Calu3 (cell line): ENCODE measurements at regions not wholly inside any gene's neighbourhood (a gene's known extent, or its start where the extent isn't known, plus 50 kb on each side); places are given as distances from the start of the nearest gene placed in this dataset.
A peak's percentile ranks its signal among the peaks of the same experiment; 100 is the strongest.

Experiments
- BruUV-seq: library from RNA; stranded (reverse); fragments of 400-500 nt; replicated peaks from 2 replicates; lab custom pipeline; 2021; lab: Mats Ljungman, UMichigan
- CTCF ChIA-PET: fragments of 300-600 bp; sonication (Branson Sonifier 250); formaldehyde crosslinking; loops from one replicate; lab custom pipeline; 2022; ENCODE audit warnings: antibody characterized with exemption; lab: Charles Lee
- DNase-seq: peaks from one replicate; pipeline ENCODE4 v3.0.0; 2022
- H3K27ac Mint-ChIP-seq: one replicate; pipeline ENCODE4 v1.8.0; 2022; ENCODE audit warnings: mixed read lengths; ENCODE audit not compliant: unreplicated experiment
- H3K27me3 Mint-ChIP-seq: one replicate; pipeline ENCODE4 v1.8.0; 2022; ENCODE audit warnings: mixed read lengths; ENCODE audit not compliant: unreplicated experiment
- H3K36me3 Mint-ChIP-seq: one replicate; pipeline ENCODE4 v1.8.0; 2022; ENCODE audit warnings: mild to moderate bottlenecking, moderate library complexity, mixed read lengths; ENCODE audit not compliant: insufficient read depth, unreplicated experiment
- H3K4me1 Mint-ChIP-seq: one replicate; pipeline ENCODE4 v1.8.0; 2022; ENCODE audit warnings: mild to moderate bottlenecking, low read depth, mixed read lengths; ENCODE audit not compliant: unreplicated experiment
- H3K4me3 Mint-ChIP-seq: one replicate; pipeline ENCODE4 v1.8.0; 2022; ENCODE audit warnings: mild to moderate bottlenecking, low read depth, moderate library complexity, mixed read lengths; ENCODE audit not compliant: unreplicated experiment
- H3K9me3 Mint-ChIP-seq: one replicate; pipeline ENCODE4 v1.8.0; 2022; ENCODE audit warnings: low read depth, mixed read lengths; ENCODE audit not compliant: unreplicated experiment
- CTCF ChIP-seq: fragments of 200-600 bp; IDR thresholded peaks from one replicate; pipeline ENCODE4 v1.8.0; 2022; ENCODE audit warnings: antibody characterized with exemption; ENCODE audit not compliant: unreplicated experiment
- intact Hi-C: fragments of 100-400 bp; cut with micrococcal nuclease; formaldehyde crosslinking; loops from one replicate; pipeline ENCODE4 v1.10.0; 2022; ENCODE audit not compliant: unreplicated experiment

GRCh38 chr7:17672783-17673182, 267.5 kb downstream of the SNX13 start:
- H3K4me3 Mint-ChIP-seq = no peak overlapping the region
- intact Hi-C loops = loop anchor here (10.0 kb wide), 1 partner anchor 688 kb away; no protein-coding TSS in a partner anchor
- peaks cover 49% of the 10 kb centered on the region for H3K4me1 Mint-ChIP-seq
- CTCF ChIA-PET = interaction anchor here (0.5 to 1.6 kb wide), 8 partner anchors 9 to 835 kb away, joined by 3 to 8 read pairs (median 4); no protein-coding TSS in a partner anchor
- no peaks in the 10 kb centered on the region for H3K27me3 Mint-ChIP-seq
- BruUV-seq = no TSS peak
- H3K9me3 Mint-ChIP-seq = no peaks in the 10 kb centered on the region
- TF ChIP-seq CTCF = no peak
- peaks cover 6% of the 10 kb centered on the region for H3K36me3 Mint-ChIP-seq
- DNase-seq = peak; percentile 85
- peak overlapping the region; percentile 81 for H3K27ac Mint-ChIP-seq

- no peaks in the 10 kb centered on the region for H3K27me3 Mint-ChIP-seq
- peak overlapping the region; percentile 40 for H3K27ac Mint-ChIP-seq
- H3K4me3 Mint-ChIP-seq = no peak overlapping the region
- intact Hi-C loops = loop anchor here (10.0 kb wide), 1 partner anchor 690 kb away; no protein-coding TSS in a partner anchor
- DNase-seq = no peak
- H3K4me1 Mint-ChIP-seq = peaks cover 49% of the 10 kb centered on the region
- BruUV-seq = no TSS peak
- TF ChIP-seq CTCF = no peak
- CTCF ChIA-PET = no interaction called here
- no peaks in the 10 kb centered on the region for H3K9me3 Mint-ChIP-seq
- peaks cover 6% of the 10 kb centered on the region for H3K36me3 Mint-ChIP-seq
Observed at GRCh38 chr7:17674166-17674942, 265.9 kb downstream of the SNX13 start.

GRCh38 chr7:17674943-17675608, 265.2 kb downstream of the SNX13 start:
- intact Hi-C loops = loop anchor here (10.0 kb wide), 1 partner anchor 690 kb away; no protein-coding TSS in a partner anchor

More at GRCh38 chr7:17674943-17675608, 265.2 kb downstream of the SNX13 start:
- H3K27me3 Mint-ChIP-seq = no peaks in the 10 kb centered on the region
- H3K4me3 Mint-ChIP-seq = no peak overlapping the region
- BruUV-seq = no TSS peak
- no peak for TF ChIP-seq CTCF
- peak overlapping the region; percentile 40 for H3K27ac Mint-ChIP-seq
- peaks cover 6% of the 10 kb centered on the region for H3K36me3 Mint-ChIP-seq
- DNase-seq = no peak
- CTCF ChIA-PET = no interaction called here
- H3K9me3 Mint-ChIP-seq = no peaks in the 10 kb centered on the region
- H3K4me1 Mint-ChIP-seq = peaks cover 51% of the 10 kb centered on the region
